ENCODE measurements at regions not wholly inside any gene's neighbourhood (a gene's known extent, or its start where the extent isn't known, plus 50 kb on each side); places are given as distances from the start of the nearest gene placed in this dataset.
"Not testable (repeated sequence)": the region's sequence is repeated elsewhere in the genome, so short reads cannot be mapped to it uniquely, and the experiment has no call there.

DNA sequence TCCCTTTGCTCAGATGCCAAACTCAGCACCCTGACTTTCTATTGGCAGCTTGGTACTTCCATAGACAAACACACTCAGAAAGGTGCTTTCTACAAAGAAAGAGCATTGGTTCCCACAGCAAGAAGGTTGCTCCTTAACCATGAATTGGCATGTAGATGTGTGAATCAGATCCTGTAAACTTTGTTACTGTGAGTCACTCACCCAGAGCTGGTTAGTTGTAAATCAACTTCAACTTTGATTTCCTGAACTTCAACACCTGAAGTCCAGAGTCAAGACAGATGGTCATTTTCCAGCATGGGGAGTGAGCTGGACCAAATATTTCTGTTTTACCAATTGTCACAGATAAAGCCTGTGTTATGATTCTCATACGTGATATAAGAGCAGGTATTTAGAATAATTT is 797.2 kb downstream of the TNS3 start:
- no peak for DNase-seq

GRCh38 chr7:46781901-46782439 is 799.9 kb downstream of the TNS3 start:
- DNase-seq = no peak

- DNase-seq = no peak
These were observed 805.1 kb downstream of the TNS3 start for GRCh38 chr7:46776790-46777189.

- no peak for DNase-seq
These were observed 806.1 kb downstream of the TNS3 start for GRCh38 chr7:46775776-46776175.

GRCh38 chr7:46775020-46775419 is 806.9 kb downstream of the TNS3 start:
- DNase-seq = no peak

DNA sequence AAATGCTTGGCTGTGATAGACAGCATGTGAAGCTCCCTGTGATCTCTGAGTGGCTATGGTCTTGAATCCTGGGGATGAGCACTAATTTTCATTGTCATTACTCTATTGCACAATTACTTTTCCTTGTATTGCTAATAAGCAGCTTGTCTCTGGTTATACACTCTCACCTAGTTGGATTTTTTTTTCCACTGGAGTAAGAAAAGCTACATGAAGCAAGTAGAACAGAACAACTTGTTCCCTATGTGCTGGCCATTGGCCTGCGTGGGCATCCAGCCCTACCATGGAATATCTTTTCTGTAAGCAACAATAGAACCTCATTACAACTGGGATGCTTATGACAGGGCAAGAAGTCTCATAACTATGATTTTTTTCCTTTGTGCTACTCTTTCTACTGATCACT is 807.4 kb downstream of the TNS3 start:
- no peak for DNase-seq

DNA sequence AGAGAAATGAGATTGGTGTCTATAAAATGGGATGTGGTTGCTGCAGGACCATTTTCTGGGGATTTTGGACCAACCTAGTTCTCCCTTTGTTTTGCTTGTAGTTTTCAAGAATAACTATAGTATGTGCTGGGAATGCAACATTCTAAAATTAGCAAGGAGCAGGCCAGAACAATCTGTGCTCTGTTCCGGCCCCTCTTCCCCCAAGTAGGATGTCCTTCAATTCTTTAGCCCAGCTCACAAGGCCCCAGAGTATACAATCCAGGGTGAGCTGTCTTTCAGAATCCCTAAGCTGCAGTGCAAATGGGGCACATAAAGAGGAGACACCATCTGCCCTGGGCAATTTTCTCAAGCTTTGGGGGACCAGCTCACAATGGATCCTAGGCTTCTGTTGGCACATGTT is 809.1 kb downstream of the TNS3 start:
- no peak for DNase-seq

DNA sequence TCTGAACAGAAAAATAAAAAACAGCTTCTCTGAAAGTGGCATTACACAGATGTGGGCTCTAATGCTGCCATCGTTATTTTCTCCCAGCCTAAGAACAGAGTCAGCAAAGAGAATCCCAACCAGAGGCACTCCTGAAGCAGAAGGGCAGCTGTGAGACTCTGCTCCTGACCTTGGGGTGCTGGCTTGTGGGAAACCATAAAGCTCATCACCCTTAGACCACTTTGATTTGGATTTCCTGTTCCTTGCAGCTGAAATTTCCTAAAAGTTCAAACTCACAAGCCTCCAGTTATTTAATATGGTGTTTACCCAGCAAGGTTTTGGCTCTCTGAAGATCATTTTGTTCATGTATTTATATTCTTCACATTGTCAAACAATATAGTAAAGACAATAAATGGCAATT is 814.8 kb downstream of the TNS3 start:
- no peak for DNase-seq

DNA sequence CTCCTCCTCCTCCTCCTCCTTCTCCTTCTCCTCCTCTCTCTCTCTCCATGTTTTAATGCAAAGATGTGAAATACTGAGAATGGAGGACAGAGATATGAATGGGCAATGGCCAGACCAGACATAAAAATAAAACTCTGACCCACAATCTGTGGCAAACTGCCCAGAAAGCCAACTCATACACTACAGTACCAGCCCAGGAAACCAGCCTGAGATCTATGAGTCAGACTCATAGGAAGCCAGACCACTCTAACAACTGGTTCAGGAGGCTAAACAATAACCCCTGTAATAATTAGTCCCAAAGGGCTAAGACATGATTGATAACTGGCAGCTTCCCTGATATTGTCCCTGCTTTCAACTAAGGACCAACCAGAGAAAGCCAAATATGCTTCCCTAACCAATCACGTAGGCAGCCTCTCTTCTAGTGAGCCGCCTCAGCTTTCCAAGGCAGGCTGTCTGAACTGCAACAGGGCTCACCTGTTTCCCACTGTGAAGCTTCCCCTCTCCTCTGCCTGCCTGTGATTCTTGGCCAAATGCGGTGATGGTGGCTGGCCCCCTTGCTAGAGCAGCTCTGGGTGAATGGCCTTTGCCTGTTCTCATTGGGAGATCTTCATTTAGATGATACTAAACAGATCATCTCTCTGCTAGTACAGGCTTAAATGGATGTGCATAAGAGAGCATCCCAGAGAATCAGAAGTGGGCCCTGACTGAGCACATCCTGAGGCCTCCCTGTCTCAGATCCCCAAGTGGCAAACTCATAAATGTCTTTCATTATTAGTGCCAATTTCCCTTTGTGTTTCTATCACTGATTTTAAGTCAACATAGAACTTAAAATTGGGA is 817.6 kb downstream of the TNS3 start:
- DNase-seq = no peak

GRCh38 chr7:46763344-46763743 is 818.6 kb downstream of the TNS3 start:
- DNase-seq = no peak

DNA sequence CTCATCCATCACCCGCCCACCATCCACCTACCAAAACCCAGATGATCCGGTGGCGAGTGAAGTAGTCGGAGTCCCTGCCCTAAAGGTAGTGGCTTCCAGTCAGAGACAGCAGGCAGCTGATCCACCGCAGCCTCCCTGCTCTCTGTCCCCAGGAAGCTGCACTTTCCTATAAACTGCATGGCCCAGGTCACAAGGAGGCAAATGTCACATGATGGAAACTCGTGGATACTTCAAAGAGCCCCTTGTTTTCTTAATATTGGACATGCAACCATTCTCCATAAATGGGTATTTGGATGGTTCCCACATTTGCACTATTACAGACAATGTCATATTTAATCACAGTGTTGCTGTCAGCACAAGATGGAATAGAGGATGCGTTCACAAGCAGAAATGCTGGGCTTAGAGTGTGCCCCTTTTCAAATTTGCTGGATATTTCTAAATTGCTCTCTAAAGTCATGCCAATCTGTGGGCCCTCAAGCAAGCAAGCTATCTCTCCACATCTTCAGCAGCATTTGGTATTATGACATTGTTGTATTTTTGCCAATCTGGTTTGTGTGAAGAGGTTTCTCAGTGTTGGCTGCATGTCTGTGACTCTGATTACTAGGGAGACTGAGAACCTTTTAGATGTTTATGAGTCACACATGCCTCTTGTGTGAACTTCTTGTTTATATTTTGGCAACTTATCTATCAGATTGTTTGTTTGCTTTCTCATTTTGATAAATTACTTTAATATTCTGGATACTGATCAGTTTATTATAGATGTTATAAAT is 822.0 kb downstream of the TNS3 start:
- DNase-seq = no peak

GRCh38 chr7:46756996-46757395 is 824.9 kb downstream of the TNS3 start:
- DNase-seq = no peak

GRCh38 chr7:46756256-46756655 is 825.7 kb downstream of the TNS3 start:
- DNase-seq = no peak

- DNase-seq = no peak
These were observed 826.5 kb downstream of the TNS3 start for GRCh38 chr7:46755120-46756034.

- DNase-seq = no peak
These were observed 827.7 kb downstream of the TNS3 start for GRCh38 chr7:46754140-46754720.

DNA sequence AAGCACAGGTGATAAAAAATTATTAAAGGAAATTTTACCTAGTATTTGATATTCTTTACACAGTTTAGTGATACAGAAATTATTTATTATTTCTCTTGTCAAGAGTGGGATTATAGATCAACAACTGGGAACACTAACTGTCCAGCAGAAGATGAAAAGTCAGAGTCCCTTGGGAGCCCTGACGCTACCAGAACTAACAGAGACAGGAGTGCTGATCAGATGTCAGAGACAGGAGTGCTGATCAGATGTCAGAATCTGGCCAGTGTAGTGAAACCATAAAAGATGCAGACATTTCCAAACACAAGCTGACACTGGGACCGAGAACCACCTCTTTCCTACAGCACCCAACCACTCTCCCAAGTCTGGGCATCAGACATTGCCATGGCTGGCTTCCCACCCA is 828.2 kb downstream of the TNS3 start:
- DNase-seq = no peak

GRCh38 chr7:46752881-46753366 is 829.0 kb downstream of the TNS3 start:
- no peak for DNase-seq

GRCh38 chr7:46751927-46752723 is 829.8 kb downstream of the TNS3 start:
- DNase-seq = not testable (repeated sequence)

- DNase-seq = no peak
These were observed 830.4 kb upstream of the IGFBP3 start for GRCh38 chr7:46751471-46751870.

DNA sequence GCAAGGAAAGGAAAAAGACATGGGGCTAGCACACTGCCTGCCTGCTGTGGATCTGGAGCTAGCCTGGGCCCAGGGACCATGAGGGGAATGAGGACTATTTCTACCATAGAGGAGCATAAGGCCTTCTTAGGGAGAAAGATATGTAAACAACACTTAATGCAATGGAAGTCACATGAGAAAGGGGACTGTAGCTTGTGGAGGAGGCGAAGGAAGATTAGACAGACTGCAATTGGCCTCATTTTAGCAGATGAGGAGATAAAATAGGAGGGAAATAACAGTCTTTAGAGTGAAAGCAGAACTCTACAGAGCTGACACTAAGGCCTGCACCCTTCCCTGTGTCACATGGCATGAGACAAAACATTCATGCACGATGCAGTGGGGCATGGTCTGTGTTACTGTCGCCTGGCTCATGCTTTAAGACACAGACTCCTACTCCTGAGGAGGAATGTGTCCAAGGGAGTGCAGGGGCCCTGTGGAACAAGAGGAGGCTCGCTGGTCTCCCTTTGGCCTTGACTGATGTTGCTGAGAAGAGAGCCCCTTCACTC is 829.3 kb upstream of the IGFBP3 start:
- DNase-seq = no peak

Data from GF-D8 (cell line).